LHCN-M2 (cell line): ENCODE measurements at regions not wholly inside any gene's neighbourhood (a gene's known extent, or its start where the extent isn't known, plus 50 kb on each side); places are given as distances from the start of the nearest gene placed in this dataset.
"Not testable (repeated sequence)": the region's sequence is repeated elsewhere in the genome, so short reads cannot be mapped to it uniquely, and the experiment has no call there.

Experiments
- DNase-seq: peaks from one replicate; pipeline ENCODE4 v3.0.0-alpha.2; 2012; ENCODE audit warnings: low read depth

DNA sequence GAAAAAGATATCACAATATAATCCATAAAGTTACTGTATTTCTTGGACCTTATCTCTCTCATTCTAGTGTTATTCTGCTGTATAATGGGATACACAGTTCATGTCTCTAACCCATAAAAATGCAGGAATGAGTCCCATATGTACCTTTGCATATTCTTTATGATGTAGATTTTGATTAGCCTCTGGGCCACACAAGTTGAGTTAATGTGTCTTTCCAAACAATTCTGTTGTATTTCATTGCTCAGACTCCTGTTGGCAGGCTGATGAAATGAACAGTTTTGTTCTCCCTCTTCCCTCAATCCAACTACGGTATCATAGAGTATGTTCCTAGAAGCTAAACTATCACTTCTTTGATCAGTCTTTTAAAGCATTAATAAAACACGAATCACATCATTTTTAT lies 113.2 kb upstream of the SATB2 start:
- DNase-seq, result no peak

DNA sequence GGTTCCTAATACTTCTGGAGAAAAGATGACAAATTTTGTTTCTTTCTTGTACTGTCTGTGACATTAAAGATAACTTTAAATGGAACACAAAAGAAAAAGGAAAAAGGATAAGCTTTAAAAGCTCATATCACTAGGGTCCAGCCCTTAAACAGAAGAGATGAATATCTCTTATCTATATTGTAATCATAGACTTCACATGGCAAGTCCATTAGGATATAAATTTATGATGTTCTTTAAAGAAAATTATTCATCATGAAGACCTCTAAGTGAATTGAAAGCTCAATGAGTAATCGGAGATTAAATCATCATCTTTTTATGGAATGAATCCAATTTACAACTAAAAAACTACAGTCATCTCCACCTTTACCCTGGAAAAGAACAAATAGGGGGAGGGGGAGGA lies 111.6 kb upstream of the SATB2 start:
- DNase-seq, result no peak

DNA sequence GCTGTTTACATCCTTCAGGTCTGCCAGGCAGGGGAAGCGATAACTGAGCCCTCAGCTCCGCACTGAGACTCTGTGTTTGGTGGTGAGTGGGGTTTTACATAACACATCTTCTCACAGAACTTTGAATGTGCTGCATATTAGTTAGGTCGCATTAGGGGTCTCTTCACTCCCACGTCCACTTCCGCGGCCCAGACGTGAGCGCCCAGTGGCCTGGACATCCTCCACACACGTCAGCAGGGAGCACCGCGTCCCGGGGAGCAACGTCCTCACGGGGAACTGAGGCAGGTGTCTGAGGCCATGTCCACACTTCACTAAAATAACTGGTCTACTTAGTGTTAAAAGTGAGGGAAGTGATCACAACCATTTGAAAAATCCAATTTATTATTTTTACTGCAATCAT lies 100.4 kb upstream of the SATB2 start:
- DNase-seq, result no peak

DNA sequence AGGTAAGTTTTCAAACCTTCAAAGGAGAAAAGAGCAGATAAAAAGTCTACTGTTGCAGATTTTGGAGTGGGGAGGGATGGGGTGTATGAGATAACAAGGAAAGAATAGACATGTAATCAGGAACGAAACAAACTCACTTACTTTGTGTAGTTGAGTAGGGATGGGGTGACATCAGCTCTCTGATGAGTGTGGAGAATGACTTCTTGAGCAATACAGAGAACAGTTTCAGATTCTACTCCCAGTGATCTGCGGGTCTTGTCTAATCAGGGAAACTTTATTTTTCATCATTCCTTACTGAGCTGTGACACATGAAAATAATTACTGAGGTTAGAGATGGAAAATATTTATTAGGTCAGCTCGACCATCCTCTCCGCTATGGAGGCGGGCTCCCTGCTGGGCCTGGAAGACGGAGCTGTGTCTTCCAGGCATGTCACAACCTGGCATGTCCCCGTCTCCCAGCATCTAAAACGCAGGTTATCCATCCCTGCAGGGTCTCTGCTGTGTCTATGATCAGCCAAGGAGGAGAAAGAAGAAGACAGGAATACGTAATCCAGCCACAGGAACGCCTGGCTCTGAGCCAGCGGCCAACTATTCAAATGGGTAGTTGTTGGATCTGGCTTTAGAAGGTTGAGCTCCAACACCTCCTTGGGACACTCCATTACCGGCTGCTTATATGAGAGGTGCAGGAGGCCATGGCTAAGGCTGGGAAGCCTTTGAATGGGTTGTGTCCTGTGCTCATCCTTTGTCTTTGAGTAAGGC lies 99.0 kb upstream of the SATB2 start:
- DNase-seq, result no peak

DNA sequence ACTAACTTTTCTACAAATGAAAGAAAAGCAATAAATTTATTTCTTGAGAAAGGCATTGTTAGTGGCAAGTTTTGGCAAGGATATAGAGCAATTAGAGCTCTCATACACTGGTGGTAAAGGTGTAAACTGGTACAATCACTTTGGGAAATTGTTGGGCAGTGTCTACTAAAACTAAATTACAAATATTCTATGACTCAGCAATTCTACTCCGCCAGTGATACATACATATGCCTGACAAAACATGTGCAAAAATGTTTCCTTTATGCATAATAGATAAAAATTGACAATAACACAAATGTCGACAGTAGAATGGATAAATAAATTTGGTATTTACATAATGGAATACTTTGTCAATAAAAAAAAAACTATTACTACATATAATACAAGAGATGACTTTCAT lies 96.3 kb upstream of the SATB2 start:
- DNase-seq, result no peak

DNA sequence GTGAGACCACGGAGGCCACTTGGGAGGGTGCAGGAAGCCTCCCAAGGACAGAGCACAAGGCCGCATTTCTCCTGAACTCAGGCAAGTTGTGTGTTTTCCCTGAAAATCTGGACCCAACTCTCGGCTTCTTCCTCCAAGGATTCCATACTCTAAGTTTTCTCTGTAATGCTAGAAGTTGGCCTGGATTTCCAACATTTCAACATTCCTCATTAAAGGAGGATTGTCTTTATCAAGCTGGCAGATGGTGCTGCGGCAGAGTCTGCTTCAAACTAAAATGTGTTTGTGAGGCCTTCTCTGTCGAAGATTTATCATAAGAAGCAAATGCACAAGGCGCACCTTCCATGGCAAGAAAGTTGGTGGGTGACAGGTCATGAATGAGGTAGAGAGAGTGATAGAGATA lies 94.4 kb upstream of the SATB2 start:
- DNase-seq, result no peak

DNA sequence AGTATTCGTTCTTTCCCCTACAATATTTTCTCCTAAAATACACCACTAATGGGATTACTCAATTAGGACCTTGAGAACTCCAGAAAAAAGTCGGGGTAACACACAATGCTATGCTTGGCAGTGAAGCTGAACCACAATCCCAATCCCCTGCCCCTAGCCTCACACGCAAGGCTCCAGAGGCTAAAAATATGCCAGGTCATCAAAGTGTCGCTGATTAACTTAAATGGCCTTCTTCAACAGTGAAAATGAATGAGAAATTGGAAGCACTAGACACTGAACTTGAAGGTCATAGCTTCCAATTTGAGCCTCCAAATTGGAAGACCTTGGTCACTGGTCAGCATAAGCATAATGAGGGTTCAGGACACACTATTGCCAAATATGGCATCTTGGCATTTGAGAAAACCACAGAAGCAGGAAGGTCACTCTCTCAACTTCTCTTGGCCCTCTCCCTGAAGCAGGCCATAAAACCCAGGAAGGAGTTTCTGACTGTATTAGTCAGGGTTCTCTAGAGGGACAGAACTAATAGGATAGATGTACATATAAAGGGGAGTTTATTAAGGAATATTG lies 86.0 kb upstream of the SATB2 start:
- DNase-seq, result no peak

DNA sequence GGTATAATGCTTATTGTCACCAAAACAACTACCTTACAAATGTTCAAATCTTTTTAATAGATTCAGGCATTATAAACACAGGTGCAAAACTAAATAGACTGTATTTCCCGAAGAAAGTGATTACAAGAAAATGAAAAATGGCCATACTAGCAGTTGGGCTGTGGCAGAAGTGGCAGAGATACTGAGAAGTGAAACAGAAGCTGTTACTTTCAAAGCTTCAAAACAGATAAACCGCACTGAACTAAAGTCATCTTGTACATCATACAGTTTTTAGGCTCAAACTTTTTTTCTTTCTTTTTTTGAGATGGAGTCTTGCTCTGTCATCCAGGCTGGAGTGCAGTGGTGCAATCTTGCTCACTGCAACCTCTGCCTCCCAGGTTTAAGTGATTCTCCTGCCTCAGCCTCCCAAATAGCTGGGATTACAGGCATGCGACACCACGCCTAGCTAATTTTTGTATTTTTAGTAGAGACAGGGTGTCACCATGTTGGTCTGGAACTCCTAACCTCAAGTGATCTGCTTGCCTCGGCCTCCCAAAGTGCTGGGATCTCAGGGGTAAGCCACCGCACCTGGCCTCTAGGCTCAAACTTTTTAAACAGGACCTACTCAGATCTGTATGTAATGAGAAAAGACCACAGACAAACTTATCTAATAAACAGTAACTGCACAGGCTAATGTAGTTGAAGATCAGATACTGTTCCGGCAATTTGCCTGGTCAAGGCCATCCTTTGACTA lies 77.9 kb upstream of the SATB2 start:
- DNase-seq, result no peak

DNA sequence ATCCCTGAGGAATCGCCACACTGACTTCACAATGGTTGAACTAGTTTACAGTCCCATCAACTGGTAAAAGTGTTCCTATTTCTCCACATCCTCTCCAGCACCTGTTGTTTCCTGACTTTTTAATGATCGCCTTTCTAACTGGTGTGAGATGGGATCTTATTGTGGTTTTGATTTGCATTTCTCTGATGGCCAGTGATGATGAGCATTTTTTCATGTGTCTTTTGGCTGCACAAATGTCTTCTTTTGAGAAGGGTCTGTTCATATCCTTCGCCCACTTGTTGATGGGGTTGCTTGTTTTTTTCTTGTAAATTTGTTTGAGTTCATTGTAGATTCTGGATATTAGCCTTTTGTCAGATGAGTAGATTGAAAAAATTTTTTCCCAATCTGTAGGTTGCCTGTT lies 76.1 kb upstream of the SATB2 start:
- DNase-seq, result not testable (repeated sequence)

DNA sequence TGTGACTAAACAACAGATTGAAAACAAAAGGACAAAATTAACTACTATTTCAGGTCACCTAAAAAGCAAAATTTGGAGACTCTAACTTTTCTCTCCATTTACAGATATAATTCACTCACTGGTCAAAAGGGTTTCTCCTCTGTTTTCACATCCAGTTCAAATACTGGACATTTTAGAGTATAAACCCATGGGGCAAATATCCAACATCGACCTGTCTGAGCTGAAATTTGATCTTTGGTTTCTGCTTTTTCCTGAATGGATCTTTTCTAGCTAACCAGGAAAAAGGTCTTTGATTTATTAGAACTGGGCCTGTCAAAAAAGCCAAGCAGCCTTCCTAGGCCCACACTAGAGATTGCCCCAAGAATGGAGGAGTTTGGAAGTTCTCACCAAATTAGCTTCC lies 69.3 kb upstream of the SATB2 start:
- DNase-seq, result no peak

DNA sequence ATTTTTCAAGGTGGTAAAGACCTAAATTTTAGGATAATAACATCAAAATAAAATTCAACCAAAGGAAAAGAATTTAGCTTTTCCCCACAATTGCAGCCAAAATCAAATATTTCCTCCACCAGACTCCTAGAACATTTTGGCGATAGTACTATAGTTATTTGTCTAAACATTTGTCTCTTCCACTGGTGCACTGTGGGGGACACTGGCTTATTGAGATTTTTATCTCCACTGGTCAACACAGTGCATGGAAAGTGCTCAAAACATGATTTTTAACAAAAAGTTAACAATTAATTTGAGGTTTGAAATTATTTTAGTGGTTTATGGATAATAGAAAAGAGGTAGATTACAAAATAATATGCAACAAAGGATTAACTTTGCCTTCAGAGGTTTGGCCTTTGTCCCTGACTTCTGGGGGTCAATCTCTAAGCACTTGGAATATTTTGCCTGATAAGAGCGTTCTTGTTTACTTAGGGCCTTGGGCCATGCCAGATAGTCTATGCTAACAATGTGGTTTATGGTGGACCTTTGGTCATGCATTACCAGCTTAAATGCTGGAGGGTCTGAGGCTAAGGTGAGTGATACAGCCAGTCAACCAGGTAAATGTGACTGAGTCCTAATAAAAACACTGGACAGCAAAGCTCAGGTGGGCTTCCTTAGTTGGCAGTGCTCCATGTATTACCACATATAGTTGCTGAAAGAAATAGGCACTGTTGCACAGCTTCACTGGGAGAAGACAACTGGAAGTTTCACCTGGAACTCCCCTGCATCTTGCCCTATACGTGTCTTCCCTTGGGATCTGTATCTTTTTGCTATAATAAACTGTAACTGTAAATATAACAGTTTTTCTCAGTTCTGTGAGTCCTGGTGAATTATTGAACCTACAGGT lies 67.2 kb upstream of the SATB2 start:
- no peak for DNase-seq

DNA sequence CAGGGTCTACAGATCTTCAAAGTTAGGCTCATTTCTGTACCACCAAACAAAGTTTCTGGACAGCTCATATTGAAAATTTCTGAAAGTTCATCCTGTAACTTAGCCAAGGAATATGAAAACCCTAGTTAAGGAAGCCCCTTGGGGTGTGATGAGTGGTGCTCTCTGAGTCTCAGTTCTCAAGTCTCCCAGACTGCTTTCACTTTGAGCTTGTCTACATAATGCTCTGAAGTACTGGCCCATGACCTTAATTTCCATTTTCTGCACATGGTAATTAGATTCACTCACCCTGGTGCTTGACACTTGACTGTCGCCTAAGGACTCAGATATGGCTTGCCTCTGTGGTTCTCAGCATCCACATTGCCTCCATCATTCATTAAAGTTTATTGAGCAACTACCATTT lies 51.7 kb upstream of the SATB2 start:
- DNase-seq, result no peak
